GM06990 (cell line): ENCODE measurements at regions not wholly inside any gene's neighbourhood (a gene's known extent, or its start where the extent isn't known, plus 50 kb on each side); places are given as distances from the start of the nearest gene placed in this dataset.

Experiments
- DNase-seq: peaks from one replicate; pipeline ENCODE4 v3.0.0-alpha.2; 2011; ENCODE audit not compliant: insufficient read length; ENCODE audit errors: extremely low read depth
- H3K27me3 ChIP-seq: replicated peaks from 2 replicates; pipeline ENCODE4 v1.6.0; 2011; ENCODE audit warnings: low read length; ENCODE audit not compliant: control insufficient read depth, insufficient read depth
- H3K36me3 ChIP-seq: 2 replicates; pipeline ENCODE4 v1.5.1; 2011; ENCODE audit warnings: low read length; ENCODE audit not compliant: control insufficient read depth, insufficient read depth
- H3K4me3 ChIP-seq: replicated peaks from 2 replicates; pipeline ENCODE4 v1.5.1; 2011; ENCODE audit warnings: low read depth, mild to moderate bottlenecking, control low read depth, low read length
- TF ChIP-seq, protein P1 (sequence below): IDR thresholded peaks from 2 replicates; pipeline ENCODE4 v1.5.1; 2011; ENCODE audit warnings: low read length, control low read depth, mild to moderate bottlenecking, inconsistent platforms; ENCODE audit not compliant: insufficient read depth, poor library complexity, severe bottlenecking

DNA sequence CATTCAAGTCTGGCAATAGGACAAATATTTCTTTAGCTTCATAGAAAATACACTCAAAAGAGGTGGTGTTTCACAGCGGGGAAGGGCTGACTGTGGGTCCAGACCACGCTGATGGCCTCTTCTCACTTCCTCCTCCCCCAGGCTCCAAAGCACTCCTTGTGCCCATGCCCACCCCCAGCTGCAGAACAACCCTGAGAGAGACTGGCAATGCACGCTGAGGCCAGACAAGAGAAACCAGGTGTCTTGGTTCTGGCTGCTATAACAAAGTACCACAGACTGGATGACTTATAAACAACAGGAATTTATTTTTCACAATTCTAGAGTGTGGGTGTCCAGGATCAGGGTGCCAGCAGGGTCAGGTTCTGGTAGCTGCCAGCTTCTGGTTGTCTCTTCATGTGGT is 386.1 kb downstream of the FBXW7 start:
- H3K4me3 ChIP-seq, result no peak overlapping the region
- H3K27me3 ChIP-seq, result no peaks in the 10 kb centered on the region
- H3K36me3 ChIP-seq, result no peaks in the 10 kb centered on the region
- DNase-seq, result no peak
- TF ChIP-seq, protein P1, sequence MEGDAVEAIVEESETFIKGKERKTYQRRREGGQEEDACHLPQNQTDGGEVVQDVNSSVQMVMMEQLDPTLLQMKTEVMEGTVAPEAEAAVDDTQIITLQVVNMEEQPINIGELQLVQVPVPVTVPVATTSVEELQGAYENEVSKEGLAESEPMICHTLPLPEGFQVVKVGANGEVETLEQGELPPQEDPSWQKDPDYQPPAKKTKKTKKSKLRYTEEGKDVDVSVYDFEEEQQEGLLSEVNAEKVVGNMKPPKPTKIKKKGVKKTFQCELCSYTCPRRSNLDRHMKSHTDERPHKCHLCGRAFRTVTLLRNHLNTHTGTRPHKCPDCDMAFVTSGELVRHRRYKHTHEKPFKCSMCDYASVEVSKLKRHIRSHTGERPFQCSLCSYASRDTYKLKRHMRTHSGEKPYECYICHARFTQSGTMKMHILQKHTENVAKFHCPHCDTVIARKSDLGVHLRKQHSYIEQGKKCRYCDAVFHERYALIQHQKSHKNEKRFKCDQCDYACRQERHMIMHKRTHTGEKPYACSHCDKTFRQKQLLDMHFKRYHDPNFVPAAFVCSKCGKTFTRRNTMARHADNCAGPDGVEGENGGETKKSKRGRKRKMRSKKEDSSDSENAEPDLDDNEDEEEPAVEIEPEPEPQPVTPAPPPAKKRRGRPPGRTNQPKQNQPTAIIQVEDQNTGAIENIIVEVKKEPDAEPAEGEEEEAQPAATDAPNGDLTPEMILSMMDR, result no peak

DNA sequence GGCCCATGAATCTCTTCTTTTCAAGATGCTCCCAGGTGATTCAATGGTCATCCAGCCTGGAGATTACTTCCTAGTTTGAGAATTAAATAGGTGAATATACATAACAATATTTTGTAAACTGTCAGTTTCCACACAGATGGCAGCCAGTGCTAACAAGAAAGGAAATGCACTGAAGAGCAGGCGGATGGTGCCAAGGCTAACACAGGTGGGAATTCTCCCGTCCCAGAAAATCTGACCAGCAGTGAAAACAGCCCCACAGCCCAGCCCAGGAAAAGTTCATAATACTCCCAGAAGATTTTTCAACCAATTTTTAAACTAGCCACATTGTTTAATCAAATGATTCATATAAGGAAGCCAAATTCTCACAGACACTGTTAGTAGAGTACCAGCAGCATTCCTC is 387.2 kb upstream of the GATB start:
- H3K4me3 ChIP-seq, result no peak overlapping the region
- DNase-seq, result no peak
- no peaks in the 10 kb centered on the region for H3K27me3 ChIP-seq
- TF ChIP-seq, protein P1, result no peak
- H3K36me3 ChIP-seq, result no peaks in the 10 kb centered on the region

DNA sequence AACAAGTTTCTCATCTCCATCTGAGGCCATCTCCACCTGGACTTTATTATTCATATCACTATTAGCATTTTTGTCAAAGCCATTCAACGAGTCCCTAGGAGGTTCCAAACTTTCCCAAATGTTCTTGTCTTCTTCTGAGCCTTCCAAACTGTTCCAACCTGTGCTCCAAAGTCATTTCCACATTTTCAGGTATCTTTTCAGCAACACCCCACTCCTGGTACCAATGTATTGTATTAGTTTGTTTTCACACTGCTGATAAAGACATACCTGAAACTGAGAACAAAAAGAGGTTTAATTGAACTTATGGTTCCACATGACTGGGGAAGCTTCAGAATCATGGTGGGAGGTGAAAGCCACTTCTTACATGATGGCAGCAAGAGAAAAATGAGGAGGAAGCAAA is 385.4 kb upstream of the GATB start:
- no peak for DNase-seq
- Histone ChIP-seq H3K27me3 (no peaks in the 10 kb centered on the region), H3K4me3 (no peak overlapping the region), H3K36me3 (no peaks in the 10 kb centered on the region)
- TF ChIP-seq, protein P1, result no peak

DNA sequence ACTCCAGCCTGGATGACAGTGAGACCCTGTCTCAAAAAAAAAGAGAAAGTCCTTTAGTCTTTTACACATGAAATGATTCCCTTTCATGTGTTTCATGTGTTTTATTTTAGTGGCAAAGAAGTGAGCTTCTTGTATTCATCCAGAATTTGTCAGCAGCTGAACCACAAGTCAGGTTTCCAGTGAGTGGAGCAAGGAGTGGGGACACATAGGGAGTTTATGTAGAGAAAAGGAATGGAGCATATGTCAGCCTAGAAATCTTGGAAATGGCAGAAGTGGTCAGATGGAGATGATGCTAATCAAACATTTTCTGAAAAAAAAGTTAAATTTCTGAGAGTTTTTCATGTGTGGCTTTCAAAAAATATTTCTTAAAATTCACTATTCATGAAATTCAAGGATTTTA is 383.0 kb upstream of the GATB start:
- Histone ChIP-seq H3K36me3 (no peaks in the 10 kb centered on the region), H3K4me3 (no peak overlapping the region), H3K27me3 (no peaks in the 10 kb centered on the region)
- DNase-seq, result no peak
- TF ChIP-seq, protein P1, result no peak

DNA sequence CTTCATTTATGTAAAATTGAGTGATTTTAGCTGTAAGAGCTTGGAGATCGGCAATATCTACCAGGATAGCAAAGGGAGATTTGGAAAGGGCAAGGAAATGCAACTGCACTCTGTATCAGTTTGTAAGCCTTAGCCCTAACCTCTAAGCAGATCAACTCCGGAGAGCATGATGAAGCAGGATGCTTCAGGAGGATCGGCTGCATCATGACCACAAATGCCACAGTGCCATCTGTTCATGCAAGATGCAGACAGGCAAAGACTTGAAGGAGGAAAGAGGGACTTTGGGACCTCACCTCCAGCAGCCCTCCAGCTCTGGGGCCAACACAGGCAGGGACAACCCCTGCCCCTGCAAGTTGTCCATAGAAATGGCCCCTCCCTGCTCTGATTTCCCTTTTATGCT is 377.6 kb upstream of the GATB start:
- no peak for DNase-seq
- TF ChIP-seq, protein P1, result no peak
- Histone ChIP-seq H3K36me3 (no peaks in the 10 kb centered on the region), H3K4me3 (no peak overlapping the region), H3K27me3 (no peaks in the 10 kb centered on the region)

DNA sequence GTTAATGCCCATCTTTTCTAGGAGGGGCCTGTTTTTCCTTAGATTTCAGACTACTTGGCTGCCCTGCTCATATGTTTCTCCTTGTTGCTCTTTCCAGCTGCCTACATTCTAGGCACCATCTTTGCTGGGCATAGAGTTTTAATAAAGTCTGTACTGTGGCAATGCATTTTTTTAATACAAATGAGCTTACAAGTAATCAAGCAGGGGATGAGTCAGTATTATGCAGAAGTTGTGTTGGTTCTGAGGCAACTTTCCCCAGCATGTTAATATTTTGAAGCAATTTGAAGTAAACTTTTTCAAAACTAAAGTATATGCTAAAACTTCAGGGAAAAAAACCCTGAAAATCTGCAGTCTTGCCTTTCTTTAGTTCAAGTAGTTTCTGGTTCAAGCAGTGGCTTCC is 372.0 kb upstream of the GATB start:
- Histone ChIP-seq H3K36me3 (no peaks in the 10 kb centered on the region), H3K4me3 (no peak overlapping the region), H3K27me3 (no peaks in the 10 kb centered on the region)
- no peak for DNase-seq
- TF ChIP-seq, protein P1, result no peak
